AG04450 (cell line): ENCODE measurements at regions not wholly inside any gene's neighbourhood (a gene's known extent, or its start where the extent isn't known, plus 50 kb on each side); places are given as distances from the start of the nearest gene placed in this dataset.
A peak's percentile ranks its signal among the peaks of the same experiment; 100 is the strongest.

Source experiments
- CTCF ChIA-PET: fragments of 300-600, 350-600 bp; formaldehyde crosslinking; extraction: SDS; loops from one replicate; lab custom pipeline; 2022; ENCODE audit warnings: antibody characterized with exemption, inconsistent platforms; lab: Charles Lee
- POLR2A ChIA-PET: fragments of 350-600 bp; formaldehyde crosslinking; extraction: SDS; loops from one replicate; lab custom pipeline; 2021; ENCODE audit warnings: antibody characterized with exemption, inconsistent platforms; lab: Yijun Ruan, JAX
- DNase-seq: peaks from one replicate; pipeline ENCODE4 v3.0.0-alpha.2; 2011; ENCODE audit warnings: low read depth, low spot score
- H3K27ac ChIP-seq: one replicate; pipeline ENCODE4 v1.5.1; 2012; ENCODE audit warnings: low read depth, low read length, control low read depth
- H3K27me3 ChIP-seq: one replicate; pipeline ENCODE4 v1.6.0; 2012; ENCODE audit warnings: low read length; ENCODE audit not compliant: control insufficient read depth, insufficient read depth
- H3K4me3 ChIP-seq: 2 replicates; pipeline ENCODE4 v1.5.1; 2011; ENCODE audit warnings: mild to moderate bottlenecking, low read depth, low read length, control low read depth
- H3K9me3 ChIP-seq: 2 replicates; pipeline ENCODE4 v1.5.1; 2012; ENCODE audit warnings: low read length; ENCODE audit not compliant: control insufficient read depth, insufficient read depth
- CTCF ChIP-seq: IDR thresholded peaks from 2 replicates; pipeline ENCODE4 v1.5.1; 2011; ENCODE audit warnings: low read depth, low read length, control low read depth, inconsistent platforms

DNA sequence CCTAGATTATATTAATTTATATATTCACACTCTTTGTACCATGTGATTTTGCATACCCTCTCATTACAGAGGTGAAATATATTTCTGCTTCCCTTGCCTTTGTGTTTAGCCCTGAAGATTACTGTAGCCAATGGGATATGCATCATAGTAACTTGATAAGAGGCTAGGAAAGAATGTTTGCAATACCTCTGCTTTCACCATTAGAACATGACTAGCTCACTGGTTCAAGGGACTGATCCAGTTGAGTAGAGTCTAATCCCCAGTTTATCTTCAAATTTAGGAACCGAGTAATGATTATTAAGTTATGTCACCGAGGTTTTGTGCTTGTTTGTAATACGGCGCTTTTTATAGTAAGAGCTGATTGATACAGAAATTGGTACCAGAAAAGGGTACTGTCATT, 552.6 kb upstream of the GJE1 start:
- ChIA-PET POLR2A (no interaction called here), CTCF (no interaction called here)
- no peak overlapping the region for H3K27ac ChIP-seq
- no peak overlapping the region for H3K4me3 ChIP-seq
- no peak for TF ChIP-seq CTCF
- H3K9me3 ChIP-seq = no peaks in the 10 kb centered on the region
- DNase-seq = no peak
- H3K27me3 ChIP-seq = no peaks in the 10 kb centered on the region

GRCh38 chr6:141576751-141577150, 556.0 kb upstream of the GJE1 start:
- DNase-seq = no peak
- TF ChIP-seq CTCF = no peak
- Histone ChIP-seq H3K27me3 (no peaks in the 10 kb centered on the region), H3K4me3 (no peak overlapping the region), H3K9me3 (no peaks in the 10 kb centered on the region), H3K27ac (no peak overlapping the region)
- CTCF ChIA-PET = interaction anchor here (0.7 kb wide), 1 partner anchor 655 kb away, joined by 3 read pairs; no protein-coding TSS in a partner anchor
- POLR2A ChIA-PET = no interaction called here

DNA sequence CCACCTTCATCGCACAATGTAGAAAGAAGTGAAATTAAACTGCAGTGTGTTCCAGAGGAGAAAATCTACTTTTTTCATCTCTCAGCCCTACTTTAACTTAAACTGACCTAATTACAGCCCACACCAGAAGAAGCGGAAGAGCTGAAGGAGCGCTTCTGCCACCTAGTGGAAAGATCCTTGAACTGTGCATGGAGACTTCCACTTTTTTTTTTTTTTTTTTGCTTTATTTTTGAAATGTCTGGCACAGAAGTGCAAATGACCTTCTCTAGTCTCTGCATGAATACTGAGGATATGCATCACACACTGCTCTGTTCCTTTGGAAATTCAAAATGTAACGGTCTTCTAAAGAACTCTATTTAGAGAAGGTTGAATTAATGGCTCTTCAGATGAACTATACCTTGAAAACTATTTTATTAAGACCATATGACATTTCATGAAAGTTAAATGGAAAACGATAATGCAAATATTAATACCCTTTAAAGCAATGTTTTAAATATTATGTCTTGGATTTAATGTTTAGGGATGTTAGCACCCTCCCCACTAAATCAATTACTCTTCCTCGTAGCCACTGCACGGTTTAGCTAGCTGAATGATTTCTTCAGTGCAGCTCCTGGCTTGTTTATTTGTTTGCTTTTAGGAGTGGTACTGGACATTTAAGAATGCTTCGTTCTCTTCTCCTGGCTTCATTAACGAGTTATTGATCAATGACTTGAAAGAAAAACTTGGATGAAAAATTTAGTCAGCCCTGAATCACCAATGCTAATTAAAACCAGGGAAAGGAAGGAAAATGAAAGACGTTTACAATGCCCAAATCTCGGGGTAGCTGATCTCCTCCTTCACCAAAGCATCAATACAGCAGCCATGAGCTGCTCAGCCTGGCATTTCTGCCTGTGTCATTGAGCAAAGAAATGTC, 569.6 kb upstream of the GJE1 start:
- H3K27ac ChIP-seq = no peak overlapping the region
- no peaks in the 10 kb centered on the region for H3K27me3 ChIP-seq
- no peaks in the 10 kb centered on the region for H3K9me3 ChIP-seq
- DNase-seq = peak; percentile 75
- TF ChIP-seq CTCF = peak; percentile 88
- ChIA-PET POLR2A (interaction anchor here (0.6 kb wide), 2 partner anchors 610 to 1490 kb away, joined by 3 to 5 read pairs; no protein-coding TSS in a partner anchor), CTCF (interaction anchor here (0.6 to 1.5 kb wide), 6 partner anchors 516 to 1512 kb away, joined by 3 to 4 read pairs (median 3); no protein-coding TSS in a partner anchor)
- H3K4me3 ChIP-seq = no peak overlapping the region

DNA sequence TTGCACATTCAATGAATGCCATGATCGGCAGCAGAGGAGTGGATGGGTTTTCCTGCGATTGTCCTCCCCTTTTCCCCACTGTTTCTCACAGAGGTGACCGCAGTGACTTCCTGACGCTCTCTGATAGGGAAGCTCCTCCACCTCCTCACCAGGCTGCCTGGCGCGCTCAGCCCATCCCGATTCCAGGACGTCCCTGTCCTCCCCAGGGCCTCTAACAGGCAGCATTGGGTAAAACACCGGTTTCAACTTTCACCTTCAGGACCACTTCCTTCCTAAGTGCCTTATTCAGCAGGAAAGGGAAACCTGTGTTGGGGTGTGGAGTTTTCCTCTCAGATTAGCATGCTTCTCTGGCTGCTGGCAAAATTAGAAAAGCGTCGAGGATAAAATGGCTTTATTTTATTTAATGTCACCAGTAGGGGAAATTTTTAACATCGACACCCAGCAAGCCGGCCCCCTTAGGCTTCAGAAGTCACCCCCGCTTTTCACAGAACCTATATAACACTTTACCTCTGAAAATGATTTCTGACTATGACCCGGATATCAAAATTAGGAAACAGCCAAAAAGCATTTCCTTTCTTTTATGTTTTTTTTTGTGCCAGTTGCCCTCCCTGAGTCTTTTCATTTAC, 570.4 kb upstream of the GJE1 start:
- ChIA-PET POLR2A (interaction anchor here (0.6 kb wide), 1 partner anchor 609 kb away, joined by 5 read pairs; no protein-coding TSS in a partner anchor), CTCF (interaction anchor here (0.6 kb wide), 5 partner anchors 515 to 1875 kb away, joined by 3 to 5 read pairs (median 3); no protein-coding TSS in a partner anchor)
- no peak for TF ChIP-seq CTCF
- H3K27me3 ChIP-seq = no peaks in the 10 kb centered on the region
- peak overlapping the region; percentile 31 for H3K27ac ChIP-seq
- H3K9me3 ChIP-seq = no peaks in the 10 kb centered on the region
- DNase-seq = no peak
- no peak overlapping the region; the same call in 1 of the 2 replicates for H3K4me3 ChIP-seq
